Endothelial cell of umbilical vein (primary cell): ENCODE measurements at regions not wholly inside any gene's neighbourhood (a gene's known extent, or its start where the extent isn't known, plus 50 kb on each side); places are given as distances from the start of the nearest gene placed in this dataset.

Experiments used
- BruUV-seq: library from RNA; stranded (reverse); fragments of 400-500 nt; replicated peaks from 2 replicates; lab custom pipeline; 2021; lab: Mats Ljungman, UMichigan
- CTCF ChIA-PET: fragments of 300-600, 350-600 bp; sonication (Branson Sonifier 250); formaldehyde crosslinking; loops from one replicate; lab custom pipeline; 2021; ENCODE audit warnings: antibody characterized with exemption, inconsistent platforms; lab: Charles Lee
- POLR2A ChIA-PET: fragments of 300-600, 350-600 bp; sonication (Branson Sonifier 250); formaldehyde crosslinking; loops from one replicate; lab custom pipeline; 2021; ENCODE audit warnings: antibody characterized with exemption, inconsistent platforms; lab: Charles Lee
- DNase-seq: peaks from one replicate; pipeline ENCODE4 v3.0.0-alpha.2; 2011; ENCODE audit warnings: low read depth, low spot score
- FAIRE-seq: peaks from 2 replicates; lab custom pipeline; 2011; peaks lifted over from hg19 to GRCh38; lab: Jason Lieb, UNC
- H2AFZ ChIP-seq: 2 replicates; pipeline ENCODE4 v1.6.0; 2012; ENCODE audit warnings: low read depth, low read length, control low read depth, inconsistent platforms
- H3K27ac ChIP-seq: 2 replicates; pipeline ENCODE4 v1.5.1; 2011; ENCODE audit warnings: low read depth, mild to moderate bottlenecking, control low read depth, low read length, moderate library complexity; ENCODE audit not compliant: insufficient read depth
- H3K27me3 ChIP-seq, 2 experiments: 2 replicates each; pipeline versions ENCODE4 v1.6.0 to v1.6.1; 2011; ENCODE audit warnings: low read length in 2 of 2, mixed read lengths in 1 of 2; ENCODE audit not compliant: control insufficient read depth in 2 of 2, insufficient read depth in 2 of 2
- H3K36me3 ChIP-seq, 2 experiments: 2 replicates in 1 of 2; 3 replicates in 1 of 2; pipeline ENCODE4 v1.5.1; 2011; ENCODE audit warnings: low read length in 2 of 2, mild to moderate bottlenecking in 1 of 2, moderate library complexity in 1 of 2; ENCODE audit not compliant: control insufficient read depth in 2 of 2, insufficient read depth in 2 of 2; ENCODE audit errors: extremely low read depth in 1 of 2
- H3K4me1 ChIP-seq: 3 replicates; pipeline ENCODE4 v1.5.1; 2011; ENCODE audit warnings: mild to moderate bottlenecking, low read length; ENCODE audit not compliant: control insufficient read depth, insufficient read depth; ENCODE audit errors: extremely low read depth
- H3K4me2 ChIP-seq: 2 replicates; pipeline ENCODE4 v1.6.1; 2011; ENCODE audit warnings: low read length, control low read depth, mixed read lengths; ENCODE audit not compliant: insufficient read depth
- H3K4me3 ChIP-seq, 3 experiments: fragments of 200-600 bp in 1 of 3; sonication (generic), shearing (Covaris generic) in 1 of 3; replicated peaks in 1 of 3; 2 replicates each; pipeline ENCODE4 v1.5.1; 2011 to 2016; ENCODE audit warnings: control low read depth in 3 of 3, low read length in 3 of 3, mild to moderate bottlenecking in 2 of 3, inconsistent platforms in 1 of 3, low read depth in 1 of 3, moderate library complexity in 1 of 3; ENCODE audit not compliant: insufficient read depth in 1 of 3
- H3K79me2 ChIP-seq: 2 replicates; pipeline ENCODE4 v1.6.0; 2012; ENCODE audit warnings: low read length, inconsistent platforms; ENCODE audit not compliant: control insufficient read depth, insufficient read depth
- H3K9ac ChIP-seq: replicated peaks from 2 replicates; pipeline ENCODE3; 2011; ENCODE audit warnings: low read length, control low read depth; ENCODE audit not compliant: insufficient read depth; ENCODE audit errors: extremely low read depth
- H3K9me1 ChIP-seq: replicated peaks from 3 replicates; pipeline ENCODE4 v1.6.0; 2011; ENCODE audit warnings: mild to moderate bottlenecking, low read length; ENCODE audit not compliant: control insufficient read depth, insufficient read depth; ENCODE audit errors: extremely low read depth
- H3K9me3 ChIP-seq: replicated peaks from 2 replicates; pipeline ENCODE4 v1.5.1; 2012; ENCODE audit warnings: low read length, inconsistent platforms; ENCODE audit not compliant: control insufficient read depth, insufficient read depth
- H4K20me1 ChIP-seq: replicated peaks from 2 replicates; pipeline ENCODE3; 2011; ENCODE audit warnings: mild to moderate bottlenecking, low read length; ENCODE audit not compliant: control insufficient read depth, insufficient read depth; ENCODE audit errors: extremely low read depth
- CTCF ChIP-seq, 2 donors: IDR thresholded peaks; 1 replicate in 1 of 2; 2 replicates in 1 of 2; pipeline ENCODE4 v1.5.1; 2011; ENCODE audit warnings: low read length in 2 of 2, mild to moderate bottlenecking in 2 of 2, moderate library complexity in 2 of 2, control low read depth in 1 of 2, inconsistent platforms in 1 of 2, low read depth in 1 of 2; ENCODE audit not compliant: insufficient read depth in 1 of 2; ENCODE audit errors: extremely low read depth in 1 of 2
- EZH2 ChIP-seq: IDR thresholded peaks from 2 replicates; pipeline ENCODE4 v1.6.1; 2012; ENCODE audit warnings: borderline replicate concordance, low read depth, mild to moderate bottlenecking, moderate library complexity, low read length, inconsistent platforms; ENCODE audit not compliant: severe bottlenecking
- FOS ChIP-seq: IDR thresholded peaks from 2 replicates; pipeline ENCODE4 v1.6.1; 2011; ENCODE audit warnings: mild to moderate bottlenecking, low read length, moderate library complexity, borderline replicate concordance; ENCODE audit not compliant: insufficient read depth
- GATA2 ChIP-seq: IDR thresholded peaks from 2 replicates; pipeline ENCODE4 v1.7.0; 2011; ENCODE audit warnings: low read depth, mild to moderate bottlenecking, moderate library complexity, mixed read lengths, low read length; ENCODE audit not compliant: insufficient read length, insufficient read depth
- JUN ChIP-seq: IDR thresholded peaks from 2 replicates; pipeline ENCODE4 v1.6.1; 2011; ENCODE audit warnings: borderline replicate concordance, low read depth; ENCODE audit not compliant: insufficient read length, insufficient read depth
- MAX ChIP-seq: IDR thresholded peaks from 2 replicates; pipeline ENCODE4 v1.6.1; 2011; ENCODE audit not compliant: insufficient read depth, insufficient read length
- MYC ChIP-seq: IDR thresholded peaks from one replicate; pipeline ENCODE4 v1.6.1; 2011; ENCODE audit warnings: mild to moderate bottlenecking, low read depth, low read length
- POLR2A ChIP-seq: IDR thresholded peaks from 2 replicates; pipeline ENCODE4 v1.6.1; 2012; ENCODE audit warnings: low read depth, mild to moderate bottlenecking, control low read depth, low read length
- POLR2AphosphoS5 ChIP-seq: IDR thresholded peaks from 2 replicates; pipeline ENCODE4 v1.6.1; 2012; ENCODE audit warnings: low read depth, mild to moderate bottlenecking, control low read depth, low read length, moderate library complexity; ENCODE audit not compliant: insufficient read depth
- dilution Hi-C: fragments of 300-500 bp; cut with MboI; formaldehyde crosslinking; loops from one replicate; pipeline ENCODE4 v1.15.0; 2019; ENCODE audit warnings: low sequenced_read_pairs; ENCODE audit not compliant: extremely low pct_ligation_motif_present
- intact Hi-C: fragments of 100-400 bp; cut with micrococcal nuclease; formaldehyde crosslinking; loops from one replicate; pipeline ENCODE4 v1.10.0; 2022

GRCh38 chr2:56040834-56041233 is 117.3 kb upstream of the EFEMP1 start:
- H2AFZ ChIP-seq = no peak overlapping the region
- dilution Hi-C loops = no loop called here

More at GRCh38 chr2:56040834-56041233, 117.3 kb upstream of the EFEMP1 start:
- Histone ChIP-seq H3K9me3 (no peaks in the 10 kb centered on the region), H3K9me1 (no peaks in the 10 kb centered on the region), H3K27ac (no peak overlapping the region), H3K9ac (no peak overlapping the region), H3K4me3 (no peak overlapping the region), H3K79me2 (no peaks in the 10 kb centered on the region), H4K20me1 (no peaks in the 10 kb centered on the region), H3K4me2 (no peak overlapping the region), H3K36me3 (no peaks in the 10 kb centered on the region), H3K4me1 (no peaks in the 10 kb centered on the region), H3K27me3 (peaks cover 0 to 2% of the 10 kb centered on the region in 2 experiments)
- CTCF ChIA-PET = no interaction called here
- DNase-seq (no peak), FAIRE-seq (no peak)
- POLR2A ChIA-PET = no interaction called here
- intact Hi-C loops = no loop called here
- no peak for TF ChIP-seq MAX
- TF ChIP-seq GATA2 = no peak
- no peak for TF ChIP-seq JUN
- no peak for TF ChIP-seq EZH2
- no peak for TF ChIP-seq MYC
- TF ChIP-seq FOS = no peak
- TF ChIP-seq POLR2A = no peak
- no peak for TF ChIP-seq POLR2AphosphoS5
- TF ChIP-seq CTCF (IDR thresholded peaks at IDR 0.05; ENCODE audit: extremely low read depth in 1 of 2, insufficient read depth in 1 of 2, low read depth in 1 of 2, low read length in 2 of 2) = no peak
- BruUV-seq = no TSS peak
